PC-9 (cell line): ENCODE measurements at regions not wholly inside any gene's neighbourhood (a gene's known extent, or its start where the extent isn't known, plus 50 kb on each side); places are given as distances from the start of the nearest gene placed in this dataset.

ENCODE experiments used
- BruUV-seq: library from RNA; stranded (reverse); fragments of 400-500 nt; replicated peaks from 2 replicates; lab custom pipeline; 2021; lab: Mats Ljungman, UMichigan
- CTCF ChIA-PET: fragments of 300-600 bp; sonication (Branson Sonifier 250); formaldehyde crosslinking; loops from one replicate; lab custom pipeline; 2022; ENCODE audit warnings: antibody characterized with exemption; lab: Charles Lee
- POLR2A ChIA-PET: fragments of 300-600 bp; sonication (Branson Sonifier 250); formaldehyde crosslinking; loops from one replicate; lab custom pipeline; 2022; ENCODE audit warnings: antibody characterized with exemption; ENCODE audit not compliant: unreplicated experiment; lab: Charles Lee
- DNase-seq, 2 experiments: peaks; one replicate each; pipeline versions ENCODE4 v3.0.0 to v3.0.0-alpha.2; 2015 to 2022; ENCODE audit warnings: mixed read lengths in 1 of 2
- H2AFZ ChIP-seq: fragments of 200-600 bp; sonication (generic); 2 replicates; pipeline ENCODE4 v1.8.1; 2017; ENCODE audit warnings: antibody characterized with exemption
- H3F3A ChIP-seq: fragments of 200-600 bp; sonication (generic); 2 replicates; pipeline ENCODE4 v1.8.1; 2017; ENCODE audit warnings: antibody characterized with exemption, mild to moderate bottlenecking, low read depth; ENCODE audit not compliant: insufficient read depth
- H3K27ac ChIP-seq: fragments of 200-600 bp; sonication (generic); 2 replicates; pipeline ENCODE4 v1.6.1; 2016; ENCODE audit warnings: mixed run types
- H3K27me3 ChIP-seq: fragments of 200-600 bp; sonication (generic); 2 replicates; pipeline ENCODE4 v1.6.1; 2016; ENCODE audit warnings: low read depth, mixed run types; ENCODE audit not compliant: insufficient read depth
- H3K36me3 ChIP-seq: fragments of 200-600 bp; sonication (generic); 2 replicates; pipeline ENCODE4 v1.6.1; 2016; ENCODE audit warnings: low read depth, mixed run types
- H3K4me1 ChIP-seq: fragments of 200-600 bp; sonication (generic); replicated peaks from 2 replicates; pipeline ENCODE4 v1.6.1; 2016; ENCODE audit warnings: mixed run types; ENCODE audit not compliant: insufficient read depth
- H3K4me2 ChIP-seq: fragments of 200-600 bp; sonication (generic); 2 replicates; pipeline ENCODE4 v1.6.1; 2017; ENCODE audit warnings: mixed run types
- H3K4me3 ChIP-seq: fragments of 200-600 bp; sonication (generic); 2 replicates; pipeline ENCODE4 v1.6.1; 2016; ENCODE audit warnings: mixed run types
- H3K79me2 ChIP-seq: fragments of 200-600 bp; sonication (generic); 2 replicates; pipeline ENCODE4 v1.6.1; 2017; ENCODE audit warnings: low read depth, mixed run types
- H3K9me2 ChIP-seq: fragments of 200-600 bp; sonication (generic); 2 replicates; pipeline ENCODE4 v1.8.1; 2017; ENCODE audit warnings: mild to moderate bottlenecking; ENCODE audit not compliant: insufficient read depth
- H3K9me3 ChIP-seq: fragments of 200-600 bp; sonication (generic); 2 replicates; pipeline ENCODE4 v1.8.1; 2016; ENCODE audit warnings: low read depth; ENCODE audit not compliant: insufficient read depth
- H4K20me1 ChIP-seq: fragments of 200-600 bp; sonication (generic); 2 replicates; pipeline ENCODE4 v1.8.1; 2017; ENCODE audit not compliant: insufficient read depth
- CTCF ChIP-seq: fragments of 200-600 bp; sonication (generic); conservative IDR thresholded peaks from 2 replicates; pipeline ENCODE4 v1.6.1; 2017; ENCODE audit warnings: mixed run types, antibody characterized with exemption, mild to moderate bottlenecking, moderate library complexity
- EZH2 ChIP-seq: fragments of 200-600 bp; sonication (generic); IDR thresholded peaks from 2 replicates; pipeline ENCODE4 v1.8.0; 2017; ENCODE audit warnings: antibody characterized with exemption, low read depth
- intact Hi-C: fragments of 100-400 bp; cut with micrococcal nuclease; formaldehyde crosslinking; loops from one replicate; pipeline ENCODE4 v1.10.0; 2022; ENCODE audit not compliant: unreplicated experiment

- CTCF ChIA-PET = no interaction called here
- intact Hi-C loops = no loop called here
- Histone ChIP-seq H3F3A (no peaks in the 10 kb centered on the region), H3K9me2 (no peaks in the 10 kb centered on the region), H3K4me2 (no peak overlapping the region), H3K27ac (no peak overlapping the region), H4K20me1 (no peaks in the 10 kb centered on the region), H3K79me2 (no peaks in the 10 kb centered on the region), H3K4me3 (no peak overlapping the region), H2AFZ (no peak overlapping the region), H3K27me3 (no peaks in the 10 kb centered on the region), H3K9me3 (no peaks in the 10 kb centered on the region), H3K36me3 (no peaks in the 10 kb centered on the region), H3K4me1 (no peaks in the 10 kb centered on the region)
- POLR2A ChIA-PET = interaction anchor here (0.9 kb wide), 1 partner anchor 563 kb away, joined by 3 read pairs; no protein-coding TSS in a partner anchor
- no peak for DNase-seq
- no peak for TF ChIP-seq CTCF
- TF ChIP-seq EZH2 = no peak
- no TSS peak for BruUV-seq
Observed at GRCh38 chr3:189477614-189478013, 153.6 kb upstream of the TP63 start.

- no peaks in the 10 kb centered on the region for H3K27me3 ChIP-seq
- peaks cover 4% of the 10 kb centered on the region; the same call in 1 of the 2 replicates for H3K9me3 ChIP-seq
- H3F3A ChIP-seq = no peaks in the 10 kb centered on the region
- CTCF ChIA-PET = no interaction called here
- H3K4me1 ChIP-seq = peaks cover 12% of the 10 kb centered on the region
- no peak overlapping the region for H3K4me3 ChIP-seq
- no peak overlapping the region for H2AFZ ChIP-seq
- H4K20me1 ChIP-seq = no peaks in the 10 kb centered on the region
- no peak for DNase-seq
- no peak overlapping the region for H3K4me2 ChIP-seq
- H3K79me2 ChIP-seq = no peaks in the 10 kb centered on the region
- POLR2A ChIA-PET = no interaction called here
- no peaks in the 10 kb centered on the region for H3K36me3 ChIP-seq
- intact Hi-C loops = no loop called here
- H3K9me2 ChIP-seq = no peaks in the 10 kb centered on the region
- BruUV-seq = no TSS peak
- H3K27ac ChIP-seq = no peak overlapping the region
- TF ChIP-seq EZH2 (no peak), CTCF (no peak)
Observed at GRCh38 chr3:189486556-189486955, 144.6 kb upstream of the TP63 start.

- intact Hi-C loops = no loop called here
- ChIA-PET CTCF (interaction anchor here (0.6 kb wide), 1 partner anchor 24 kb away, joined by 3 read pairs; no protein-coding TSS in a partner anchor), POLR2A (interaction anchor here (0.6 kb wide), 1 partner anchor 456 kb away, joined by 4 read pairs; no protein-coding TSS in a partner anchor)
- no peaks in the 10 kb centered on the region for H3K9me2 ChIP-seq
- H3K4me2 ChIP-seq = no peak overlapping the region
- H3K79me2 ChIP-seq = no peaks in the 10 kb centered on the region
- no peak overlapping the region for H3K4me3 ChIP-seq
- H3K4me1 ChIP-seq = peaks cover 12% of the 10 kb centered on the region
- H2AFZ ChIP-seq = no peak overlapping the region
- H3K27ac ChIP-seq = no peak overlapping the region
- no peaks in the 10 kb centered on the region for H3K27me3 ChIP-seq
- no peak for DNase-seq
- H3K9me3 ChIP-seq = peaks cover 17% of the 10 kb centered on the region; the same call in 1 of the 2 replicates
- H4K20me1 ChIP-seq = no peaks in the 10 kb centered on the region
- H3K36me3 ChIP-seq = no peaks in the 10 kb centered on the region
- TF ChIP-seq CTCF = no peak
- TF ChIP-seq EZH2 = no peak
- BruUV-seq = no TSS peak
- H3F3A ChIP-seq = no peaks in the 10 kb centered on the region
Observed at GRCh38 chr3:189488241-189488767, 142.9 kb upstream of the TP63 start.
